ENCODE measurements at regions not wholly inside any gene's neighbourhood (a gene's known extent, or its start where the extent isn't known, plus 50 kb on each side); places are given as distances from the start of the nearest gene placed in this dataset.

DNA sequence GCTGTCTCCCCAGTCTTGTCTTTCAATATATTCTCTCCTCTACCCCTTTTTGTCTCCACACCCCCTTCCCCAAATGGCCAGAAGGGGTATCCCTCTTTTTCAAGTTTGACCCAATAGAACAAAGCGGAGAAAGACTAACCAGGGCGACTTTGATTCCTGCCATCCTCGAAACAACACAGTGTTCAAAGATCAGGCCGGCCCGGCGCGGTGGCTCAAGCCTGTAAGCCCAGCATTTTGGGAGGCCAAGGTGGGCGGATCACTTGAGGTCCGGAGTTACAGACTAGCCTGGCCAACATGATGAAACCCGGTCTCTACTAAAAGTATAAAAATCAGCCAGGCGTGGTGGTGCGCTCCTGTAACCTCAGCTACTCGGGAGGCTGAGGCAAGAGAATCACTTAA lies 77.0 kb upstream of the IFNAR2 start:
- no peaks in the 10 kb centered on the region for H4K20me1 ChIP-seq (ENCODE audit: control insufficient read depth, insufficient read depth, insufficient read length)
- H2AK5ac ChIP-seq (ENCODE audit: insufficient read length, low read length), result no peak overlapping the region
- TF ChIP-seq, protein P1, sequence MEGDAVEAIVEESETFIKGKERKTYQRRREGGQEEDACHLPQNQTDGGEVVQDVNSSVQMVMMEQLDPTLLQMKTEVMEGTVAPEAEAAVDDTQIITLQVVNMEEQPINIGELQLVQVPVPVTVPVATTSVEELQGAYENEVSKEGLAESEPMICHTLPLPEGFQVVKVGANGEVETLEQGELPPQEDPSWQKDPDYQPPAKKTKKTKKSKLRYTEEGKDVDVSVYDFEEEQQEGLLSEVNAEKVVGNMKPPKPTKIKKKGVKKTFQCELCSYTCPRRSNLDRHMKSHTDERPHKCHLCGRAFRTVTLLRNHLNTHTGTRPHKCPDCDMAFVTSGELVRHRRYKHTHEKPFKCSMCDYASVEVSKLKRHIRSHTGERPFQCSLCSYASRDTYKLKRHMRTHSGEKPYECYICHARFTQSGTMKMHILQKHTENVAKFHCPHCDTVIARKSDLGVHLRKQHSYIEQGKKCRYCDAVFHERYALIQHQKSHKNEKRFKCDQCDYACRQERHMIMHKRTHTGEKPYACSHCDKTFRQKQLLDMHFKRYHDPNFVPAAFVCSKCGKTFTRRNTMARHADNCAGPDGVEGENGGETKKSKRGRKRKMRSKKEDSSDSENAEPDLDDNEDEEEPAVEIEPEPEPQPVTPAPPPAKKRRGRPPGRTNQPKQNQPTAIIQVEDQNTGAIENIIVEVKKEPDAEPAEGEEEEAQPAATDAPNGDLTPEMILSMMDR (conservative IDR thresholded peaks at IDR 0.05), result no peak
- Mint-ChIP-seq H3K27ac (0 out of 7 replicates have a peak overlapping the region, but pooled peaks of 2 of the 3 experiments have one; percentile 7 to 8), H3K36me3 (ENCODE audit: insufficient read depth in 1 of 3, low read depth in 3 of 3) (no peaks in the 10 kb centered on the region), H3K4me1 (peaks cover 14 to 30% of the 10 kb centered on the region in 2 experiments), H3K27me3 (ENCODE audit: low read depth) (peaks cover 4% of the 10 kb centered on the region), H3K9me3 (no peaks in the 10 kb centered on the region; a peak in 1 of 5 replicates), H3K4me3 (no peak overlapping the region)
- DNase-seq, result no peak
- no peak overlapping the region for H3K4ac ChIP-seq (ENCODE audit: low read depth, low read length)
- no peak overlapping the region for H2AFZ ChIP-seq (ENCODE audit: low read length)
- H3K4me2 ChIP-seq (ENCODE audit: insufficient read depth, insufficient read length, low read length), result no peak overlapping the region
- no peak overlapping the region for H2BK120ac ChIP-seq (ENCODE audit: low read depth, low read length, poor library complexity, severe bottlenecking)
- no peak overlapping the region for H3K56ac ChIP-seq (ENCODE audit: insufficient read length, low read depth, low read length)
- H4K91ac ChIP-seq (ENCODE audit: insufficient read length, low read depth, low read length), result no peak overlapping the region
- H2BK20ac ChIP-seq (ENCODE audit: low read depth, low read length, poor library complexity, severe bottlenecking), result no peak overlapping the region
- 0 out of 2 replicates have a peak, but pooled peaks cover 3% of the 10 kb centered on the region for H3K4me1 ChIP-seq (ENCODE audit: insufficient read depth, low read length)
- H3T11ph ChIP-seq (ENCODE audit: low read length), result no peak overlapping the region
- H4K8ac ChIP-seq (replicated peaks; ENCODE audit: insufficient read length, low read depth, low read length), result no peak overlapping the region
- H2BK5ac ChIP-seq (ENCODE audit: insufficient read length, low read length), result no peak overlapping the region
- H3K14ac ChIP-seq (ENCODE audit: insufficient read depth, low read length), result no peak overlapping the region
- no peak overlapping the region for H3K9ac ChIP-seq (ENCODE audit: extremely low read depth, insufficient read length, low read length)
- no peak overlapping the region for H4K5ac ChIP-seq (ENCODE audit: insufficient read length, low read depth, low read length)
- H2BK15ac ChIP-seq (ENCODE audit: low read depth, low read length), result no peak overlapping the region
- H3K18ac ChIP-seq (ENCODE audit: insufficient read length, low read depth, low read length), result no peak overlapping the region
- H3K79me2 ChIP-seq (ENCODE audit: insufficient read depth, low read length), result no peaks in the 10 kb centered on the region
- no peaks in the 10 kb centered on the region for H3K79me1 ChIP-seq (ENCODE audit: insufficient read depth, low read depth, low read length, poor library complexity, severe bottlenecking)
- no peaks in the 10 kb centered on the region for H3K23me2 ChIP-seq (ENCODE audit: insufficient read length, low read depth, low read length, poor library complexity, severe bottlenecking)
- H3K23ac ChIP-seq (ENCODE audit: insufficient read length, low read depth, low read length), result no peak overlapping the region
- no CpG with 5 or more reads among the region's 13 CpGs for WGBS (ENCODE audit: extremely low coverage, insufficient read length, low lambda C conversion rate)
- H3K27me3 ChIP-seq (ENCODE audit: insufficient read depth, low read length), result no peaks in the 10 kb centered on the region
- H3K27ac ChIP-seq (ENCODE audit: insufficient read length, low read depth, low read length), result no peak overlapping the region
- H3K9me3 ChIP-seq (ENCODE audit: control insufficient read depth, low read depth, low read length), result no peaks in the 10 kb centered on the region
- H2BK12ac ChIP-seq (ENCODE audit: insufficient read length, low read depth, low read length), result no peak overlapping the region

All from H9 (cell line).